Peyer's patch (tissue), 4 donors: ENCODE measurements at regions not wholly inside any gene's neighbourhood (a gene's known extent, or its start where the extent isn't known, plus 50 kb on each side); places are given as distances from the start of the nearest gene placed in this dataset.

ENCODE experiments used
- POLR2A ChIP-seq, 2 donors: fragments of 450-650 bp; IDR thresholded peaks; one replicate each; pipeline ENCODE4 v1.5.1; 2017; ENCODE audit warnings: antibody characterized with exemption in 2 of 2, mild to moderate bottlenecking in 2 of 2, moderate library complexity in 2 of 2
- TF ChIP-seq, protein P1 (sequence below), 6 experiments: fragments of 450-650 bp in 4 of 6; fragments of 200-600 bp in 2 of 6; sonication (generic) in 1 of 6; IDR thresholded peaks; one replicate each; pipeline ENCODE4 v1.5.1; 2017 to 2019; ENCODE audit warnings: antibody characterized with exemption in 6 of 6, mild to moderate bottlenecking in 3 of 6, moderate library complexity in 1 of 6

- TF ChIP-seq, protein P1, sequence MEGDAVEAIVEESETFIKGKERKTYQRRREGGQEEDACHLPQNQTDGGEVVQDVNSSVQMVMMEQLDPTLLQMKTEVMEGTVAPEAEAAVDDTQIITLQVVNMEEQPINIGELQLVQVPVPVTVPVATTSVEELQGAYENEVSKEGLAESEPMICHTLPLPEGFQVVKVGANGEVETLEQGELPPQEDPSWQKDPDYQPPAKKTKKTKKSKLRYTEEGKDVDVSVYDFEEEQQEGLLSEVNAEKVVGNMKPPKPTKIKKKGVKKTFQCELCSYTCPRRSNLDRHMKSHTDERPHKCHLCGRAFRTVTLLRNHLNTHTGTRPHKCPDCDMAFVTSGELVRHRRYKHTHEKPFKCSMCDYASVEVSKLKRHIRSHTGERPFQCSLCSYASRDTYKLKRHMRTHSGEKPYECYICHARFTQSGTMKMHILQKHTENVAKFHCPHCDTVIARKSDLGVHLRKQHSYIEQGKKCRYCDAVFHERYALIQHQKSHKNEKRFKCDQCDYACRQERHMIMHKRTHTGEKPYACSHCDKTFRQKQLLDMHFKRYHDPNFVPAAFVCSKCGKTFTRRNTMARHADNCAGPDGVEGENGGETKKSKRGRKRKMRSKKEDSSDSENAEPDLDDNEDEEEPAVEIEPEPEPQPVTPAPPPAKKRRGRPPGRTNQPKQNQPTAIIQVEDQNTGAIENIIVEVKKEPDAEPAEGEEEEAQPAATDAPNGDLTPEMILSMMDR (IDR thresholded peaks at IDR 0.05) = no peak
- TF ChIP-seq POLR2A (IDR thresholded peaks at IDR 0.05) = no peak
Observed at GRCh38 chrX:82816001-82816400, 692.1 kb upstream of the POU3F4 start.
